HUES64 (cell line): ENCODE measurements at regions not wholly inside any gene's neighbourhood (a gene's known extent, or its start where the extent isn't known, plus 50 kb on each side); places are given as distances from the start of the nearest gene placed in this dataset.

ENCODE experiments used
- H3K27ac ChIP-seq: 2 replicates; pipeline ENCODE4 v1.7.0; 2013; ENCODE audit warnings: low read depth, low read length, inconsistent platforms
- H3K27me3 ChIP-seq: 2 replicates; pipeline ENCODE4 v1.6.1; 2013; ENCODE audit warnings: mild to moderate bottlenecking, low read length; ENCODE audit not compliant: insufficient read depth
- H3K36me3 ChIP-seq: 2 replicates; pipeline ENCODE4 v1.6.1; 2013; ENCODE audit warnings: mild to moderate bottlenecking, low read length; ENCODE audit not compliant: insufficient read depth
- H3K4me1 ChIP-seq: 2 replicates; pipeline ENCODE4 v1.6.1; 2013; ENCODE audit warnings: mild to moderate bottlenecking, low read length, moderate library complexity; ENCODE audit not compliant: insufficient read depth
- H3K4me3 ChIP-seq: 2 replicates; pipeline ENCODE4 v1.5.1; 2013; ENCODE audit warnings: mild to moderate bottlenecking, low read length, moderate library complexity
- H3K9ac ChIP-seq: 2 replicates; pipeline ENCODE4 v1.6.1; 2013; ENCODE audit warnings: mild to moderate bottlenecking, low read depth, low read length
- H3K9me3 ChIP-seq: 2 replicates; pipeline ENCODE4 v1.6.1; 2013; ENCODE audit warnings: low read depth, low read length; ENCODE audit not compliant: insufficient read depth
- WGBS: fragments of 150-250, 120-280 bp; methylation state at CpG from one replicate; pipeline ENCODE4 v1.1.7; 2013; ENCODE audit warnings: missing lambda C conversion rate; 5-methylcytosine and 5-hydroxymethylcytosine counted together

GRCh38 chr12:127235761-127236160 is 1031.2 kb upstream of the TMEM132C start:
- Histone ChIP-seq H3K9me3 (no peaks in the 10 kb centered on the region), H3K36me3 (no peaks in the 10 kb centered on the region), H3K27me3 (no peaks in the 10 kb centered on the region), H3K27ac (no peak overlapping the region), H3K4me3 (no peak overlapping the region), H3K9ac (no peak overlapping the region), H3K4me1 (no peaks in the 10 kb centered on the region)
- WGBS = 79% methylated on average over 8 of the region's 8 CpGs

- WGBS = 89% methylated on average over 4 of the region's 4 CpGs
- H3K4me1 ChIP-seq = no peaks in the 10 kb centered on the region
- no peak overlapping the region for H3K27ac ChIP-seq
- no peaks in the 10 kb centered on the region for H3K36me3 ChIP-seq
- no peak overlapping the region for H3K9ac ChIP-seq
- H3K4me3 ChIP-seq = no peak overlapping the region
- no peaks in the 10 kb centered on the region for H3K9me3 ChIP-seq
- no peaks in the 10 kb centered on the region for H3K27me3 ChIP-seq
These were observed 1030.5 kb upstream of the TMEM132C start for GRCh38 chr12:127236491-127236890.

GRCh38 chr12:127237151-127237550 is 1029.8 kb upstream of the TMEM132C start:
- 95% methylated on average over 9 of the region's 9 CpGs for WGBS
- no peaks in the 10 kb centered on the region for H3K4me1 ChIP-seq
- H3K36me3 ChIP-seq = no peaks in the 10 kb centered on the region
- no peak overlapping the region for H3K9ac ChIP-seq
- no peaks in the 10 kb centered on the region for H3K9me3 ChIP-seq
- H3K4me3 ChIP-seq = no peak overlapping the region
- no peaks in the 10 kb centered on the region for H3K27me3 ChIP-seq
- no peak overlapping the region for H3K27ac ChIP-seq

- H3K27me3 ChIP-seq = no peaks in the 10 kb centered on the region
- H3K9me3 ChIP-seq = no peaks in the 10 kb centered on the region
- H3K36me3 ChIP-seq = no peaks in the 10 kb centered on the region
- H3K9ac ChIP-seq = no peak overlapping the region
- H3K27ac ChIP-seq = no peak overlapping the region
- no peak overlapping the region for H3K4me3 ChIP-seq
- 94% methylated on average over 3 of the region's 4 CpGs for WGBS
- H3K4me1 ChIP-seq = no peaks in the 10 kb centered on the region
These were observed 1028.9 kb upstream of the TMEM132C start for GRCh38 chr12:127238107-127238506.

- Histone ChIP-seq H3K9ac (no peak overlapping the region), H3K27ac (no peak overlapping the region), H3K4me1 (no peaks in the 10 kb centered on the region), H3K4me3 (no peak overlapping the region), H3K9me3 (no peaks in the 10 kb centered on the region), H3K27me3 (no peaks in the 10 kb centered on the region), H3K36me3 (no peaks in the 10 kb centered on the region)
- WGBS = 91% methylated on average over 6 of the region's 6 CpGs
These were observed 1027.2 kb upstream of the TMEM132C start for GRCh38 chr12:127239781-127240180.

GRCh38 chr12:127240249-127240929 is 1026.6 kb upstream of the TMEM132C start:
- 91% methylated on average over 6 of the region's 6 CpGs for WGBS

GRCh38 chr12:127241072-127241817 is 1025.7 kb upstream of the TMEM132C start:
- H3K36me3 ChIP-seq = no peaks in the 10 kb centered on the region
- no peak overlapping the region for H3K4me3 ChIP-seq
- H3K27me3 ChIP-seq = no peaks in the 10 kb centered on the region
- 80% methylated on average over 8 of the region's 8 CpGs for WGBS
- no peak overlapping the region for H3K9ac ChIP-seq
- no peaks in the 10 kb centered on the region for H3K9me3 ChIP-seq
- H3K4me1 ChIP-seq = no peaks in the 10 kb centered on the region
- no peak overlapping the region for H3K27ac ChIP-seq

More at GRCh38 chr12:127240249-127240929, 1026.6 kb upstream of the TMEM132C start:
- H3K9ac ChIP-seq = no peak overlapping the region
- H3K27ac ChIP-seq = no peak overlapping the region
- no peak overlapping the region for H3K4me3 ChIP-seq
- H3K9me3 ChIP-seq = no peaks in the 10 kb centered on the region
- H3K4me1 ChIP-seq = no peaks in the 10 kb centered on the region
- no peaks in the 10 kb centered on the region for H3K27me3 ChIP-seq
- H3K36me3 ChIP-seq = no peaks in the 10 kb centered on the region

GRCh38 chr12:127245009-127245408 is 1022.0 kb upstream of the TMEM132C start:
- no peak overlapping the region for H3K27ac ChIP-seq
- H3K9me3 ChIP-seq = no peaks in the 10 kb centered on the region
- H3K27me3 ChIP-seq = no peaks in the 10 kb centered on the region
- H3K36me3 ChIP-seq = no peaks in the 10 kb centered on the region
- H3K9ac ChIP-seq = no peak overlapping the region
- no peak overlapping the region for H3K4me3 ChIP-seq
- 93% methylated on average over 1 of the region's 1 CpG for WGBS
- no peaks in the 10 kb centered on the region for H3K4me1 ChIP-seq

GRCh38 chr12:127245437-127245836 is 1021.5 kb upstream of the TMEM132C start:
- Histone ChIP-seq H3K4me1 (no peaks in the 10 kb centered on the region), H3K27ac (no peak overlapping the region), H3K9me3 (no peaks in the 10 kb centered on the region), H3K4me3 (no peak overlapping the region), H3K9ac (no peak overlapping the region), H3K27me3 (no peaks in the 10 kb centered on the region), H3K36me3 (no peaks in the 10 kb centered on the region)
- WGBS = 58% methylated on average over 1 of the region's 2 CpGs

GRCh38 chr12:127247937-127248336 is 1019.0 kb upstream of the TMEM132C start:
- Histone ChIP-seq H3K9me3 (no peaks in the 10 kb centered on the region), H3K9ac (no peak overlapping the region), H3K27me3 (no peaks in the 10 kb centered on the region), H3K36me3 (no peaks in the 10 kb centered on the region), H3K4me1 (no peaks in the 10 kb centered on the region), H3K4me3 (no peak overlapping the region), H3K27ac (no peak overlapping the region)
- 63% methylated on average over 4 of the region's 4 CpGs for WGBS

- H3K36me3 ChIP-seq = no peaks in the 10 kb centered on the region
- H3K27ac ChIP-seq = no peak overlapping the region
- no peaks in the 10 kb centered on the region for H3K27me3 ChIP-seq
- no peaks in the 10 kb centered on the region for H3K4me1 ChIP-seq
- no peak overlapping the region for H3K4me3 ChIP-seq
- H3K9ac ChIP-seq = no peak overlapping the region
- no CpG with 5 or more reads among the region's 1 CpG for WGBS
- no peaks in the 10 kb centered on the region for H3K9me3 ChIP-seq
These were observed 1017.5 kb upstream of the TMEM132C start for GRCh38 chr12:127249428-127249827.
